ENCODE measurements at regions not wholly inside any gene's neighbourhood (a gene's known extent, or its start where the extent isn't known, plus 50 kb on each side); places are given as distances from the start of the nearest gene placed in this dataset.

DNA sequence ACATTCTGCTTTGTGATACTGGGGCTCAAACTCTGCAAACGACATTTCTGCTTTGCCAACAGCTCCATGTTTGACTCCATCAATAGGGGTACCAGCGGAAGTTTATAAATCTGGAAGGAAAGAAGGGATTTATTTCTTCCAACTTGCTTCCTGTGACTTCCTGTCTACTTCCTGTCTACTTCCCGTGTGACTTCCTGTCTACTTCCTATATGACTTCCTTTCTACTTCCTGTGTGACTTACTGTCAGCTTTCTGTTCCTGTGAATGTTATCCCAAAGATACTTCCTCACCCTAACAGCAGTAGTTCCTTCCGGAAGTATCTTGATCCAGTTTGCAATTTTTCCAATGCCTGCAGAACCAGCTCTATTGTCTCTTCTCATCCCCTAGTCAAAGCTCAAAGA, 52.0 kb upstream of the MBOAT2 start:
- Histone ChIP-seq H3K4me3 (ENCODE audit: extremely low read depth in 1 of 4, insufficient read depth in 2 of 4, low read depth in 3 of 4, low read length in 4 of 4) (no peak overlapping the region), H2BK12ac (ENCODE audit: low read depth, low read length) (no peak overlapping the region), H3K56ac (replicated peaks; ENCODE audit: insufficient read length, low read depth, low read length) (no peak overlapping the region), H4K8ac (ENCODE audit: extremely low read depth, insufficient read depth, low read length) (no peak overlapping the region), H3K79me2 (ENCODE audit: control insufficient read depth in 1 of 2, insufficient read depth in 2 of 2, low read length in 2 of 2) (no peaks in the 10 kb centered on the region), H3K79me1 (ENCODE audit: low read depth, low read length) (no peaks in the 10 kb centered on the region), H3K4me2 (ENCODE audit: insufficient read depth in 1 of 2, low read depth in 2 of 2, low read length in 2 of 2) (no peak overlapping the region), H2BK120ac (replicated peaks; ENCODE audit: low read depth, low read length) (no peak overlapping the region), H3K27ac (ENCODE audit: low read depth, low read length) (no peak overlapping the region), H2BK15ac (ENCODE audit: low read length) (no peak overlapping the region), H4K5ac (ENCODE audit: insufficient read length, low read depth, low read length) (no peak overlapping the region), H2BK5ac (ENCODE audit: low read depth, low read length) (no peak overlapping the region), H3K9me3 (ENCODE audit: insufficient read depth in 2 of 2, low read depth in 1 of 2, low read length in 1 of 2) (no peaks in the 10 kb centered on the region), H2AFZ (ENCODE audit: low read length) (no peak overlapping the region), H3K27me3 (replicated peaks in 1 of 4; ENCODE audit: control insufficient read depth in 3 of 4, extremely low read depth in 1 of 4, insufficient read depth in 3 of 4, low read length in 3 of 4) (no peaks in the 10 kb centered on the region), H2BK20ac (ENCODE audit: low read length) (no peak overlapping the region), H3K18ac (ENCODE audit: extremely low read depth, low read length) (no peak overlapping the region), H4K20me1 (replicated peaks in 1 of 2; ENCODE audit: control insufficient read depth in 1 of 2, insufficient read depth in 2 of 2, low read length in 2 of 2) (no peaks in the 10 kb centered on the region), H3K23me2 (ENCODE audit: low read depth, low read length) (no peaks in the 10 kb centered on the region), H2AK5ac (ENCODE audit: low read depth, low read length) (no peak overlapping the region), H3K4ac (replicated peaks; ENCODE audit: insufficient read length, low read depth, low read length) (no peak overlapping the region), H3K14ac (ENCODE audit: insufficient read length) (no peak overlapping the region), H3K36me3 (ENCODE audit: control insufficient read depth in 2 of 4, insufficient read depth in 4 of 4, low read length in 3 of 4) (no peaks in the 10 kb centered on the region), H3K4me1 (replicated peaks in 1 of 4; ENCODE audit: control insufficient read depth in 3 of 4, insufficient read depth in 4 of 4, low read length in 3 of 4) (no peaks in the 10 kb centered on the region), H3K23ac (ENCODE audit: insufficient read length) (no peak overlapping the region), H3K9ac (replicated peaks in 1 of 4; ENCODE audit: extremely low read depth in 1 of 4, low read depth in 3 of 4, low read length in 3 of 4) (no peak overlapping the region), H4K91ac (replicated peaks; ENCODE audit: insufficient read length, low read length) (no peak overlapping the region)
- DNase-seq (ENCODE audit: low read depth in 1 of 2, low spot score in 2 of 2) (no peak), FAIRE-seq (no peak)
- POLR2A ChIA-PET (ENCODE audit: partially characterized antibody) = no interaction called here
- CTCF ChIA-PET (ENCODE audit: partially characterized antibody) = interaction anchor here (1.2 kb wide), 1 partner anchor 174 kb away, joined by 4 read pairs; no protein-coding TSS in a partner anchor
- TF ChIP-seq EGR1 (IDR thresholded peaks at IDR 0.05; ENCODE audit: borderline replicate concordance, low read depth, low read length) (peak; percentile 78), GTF2F1 (IDR thresholded peaks at IDR 0.05; ENCODE audit: borderline replicate concordance, low read depth, low read length) (no peak)
- 100% methylated on average over 4 of the region's 4 CpGs; no CpG with 5 or more reads in 1 of the 2 experiments for WGBS, 2 experiments (ENCODE audit: extremely low coverage in 1 of 2, insufficient coverage in 1 of 2, insufficient read length in 1 of 2, insufficient replicate concordance in 2 of 2, low coverage in 1 of 2, low lambda C conversion rate in 2 of 2, missing lambda C conversion rate in 1 of 2)

Data from H1 (cell line).